ENCODE measurements at regions not wholly inside any gene's neighbourhood (a gene's known extent, or its start where the extent isn't known, plus 50 kb on each side); places are given as distances from the start of the nearest gene placed in this dataset.

DNA sequence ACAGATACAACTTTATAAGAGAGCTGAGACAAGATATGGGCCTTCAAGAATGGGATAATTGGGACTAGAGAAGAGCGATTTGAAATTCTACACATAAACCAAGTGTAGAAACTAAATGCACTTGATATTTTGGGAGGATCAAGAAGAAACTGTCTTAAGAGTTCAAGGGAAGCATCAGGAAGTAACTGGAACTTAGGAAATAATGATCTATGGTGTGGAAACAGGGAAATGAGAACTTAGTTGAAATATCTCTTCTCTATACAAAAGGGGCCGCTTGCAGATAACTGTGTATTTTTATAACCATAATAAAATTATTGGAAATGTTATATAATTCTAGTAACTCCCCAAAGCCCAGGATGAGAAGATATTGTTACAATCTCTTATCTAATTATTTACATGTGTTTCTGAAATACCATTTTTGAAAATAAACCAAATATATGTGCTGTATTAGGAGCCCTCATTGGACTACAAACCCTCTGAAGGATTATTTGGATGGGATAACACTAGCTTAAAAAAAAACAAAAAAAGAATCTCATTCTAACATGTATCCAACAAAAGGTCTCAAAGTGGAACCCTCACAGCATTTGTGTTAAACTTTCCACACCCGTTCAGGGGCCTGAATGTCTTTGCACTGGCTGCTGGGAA lies 84.7 kb upstream of the FLRT2 start:
- BruUV-seq (replicated peaks), result no TSS peak
- H3K9me3 Mint-ChIP-seq (ENCODE audit: unreplicated experiment), result no peaks in the 10 kb centered on the region
- CTCF ChIA-PET, result no interaction called here

DNA sequence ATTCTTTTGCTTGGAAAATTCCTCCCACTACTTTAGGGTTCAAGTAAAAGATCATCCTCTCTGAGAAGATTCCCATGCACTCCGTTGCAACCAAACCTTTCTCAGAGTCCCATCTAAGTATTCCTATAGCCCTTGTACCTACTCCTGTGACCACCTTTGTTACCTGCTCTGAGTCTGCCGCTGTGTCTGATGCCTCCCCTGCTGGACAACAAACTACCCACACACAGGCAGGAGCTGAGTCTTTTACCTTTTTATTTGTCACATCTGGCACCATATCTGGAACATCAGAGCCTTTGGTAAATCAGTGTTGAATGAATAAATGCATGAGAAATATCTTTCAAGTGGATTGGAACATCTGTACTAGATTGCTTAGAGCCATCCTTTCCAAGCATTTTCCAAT lies 82.1 kb upstream of the FLRT2 start:
- TF ChIP-seq, protein P1, sequence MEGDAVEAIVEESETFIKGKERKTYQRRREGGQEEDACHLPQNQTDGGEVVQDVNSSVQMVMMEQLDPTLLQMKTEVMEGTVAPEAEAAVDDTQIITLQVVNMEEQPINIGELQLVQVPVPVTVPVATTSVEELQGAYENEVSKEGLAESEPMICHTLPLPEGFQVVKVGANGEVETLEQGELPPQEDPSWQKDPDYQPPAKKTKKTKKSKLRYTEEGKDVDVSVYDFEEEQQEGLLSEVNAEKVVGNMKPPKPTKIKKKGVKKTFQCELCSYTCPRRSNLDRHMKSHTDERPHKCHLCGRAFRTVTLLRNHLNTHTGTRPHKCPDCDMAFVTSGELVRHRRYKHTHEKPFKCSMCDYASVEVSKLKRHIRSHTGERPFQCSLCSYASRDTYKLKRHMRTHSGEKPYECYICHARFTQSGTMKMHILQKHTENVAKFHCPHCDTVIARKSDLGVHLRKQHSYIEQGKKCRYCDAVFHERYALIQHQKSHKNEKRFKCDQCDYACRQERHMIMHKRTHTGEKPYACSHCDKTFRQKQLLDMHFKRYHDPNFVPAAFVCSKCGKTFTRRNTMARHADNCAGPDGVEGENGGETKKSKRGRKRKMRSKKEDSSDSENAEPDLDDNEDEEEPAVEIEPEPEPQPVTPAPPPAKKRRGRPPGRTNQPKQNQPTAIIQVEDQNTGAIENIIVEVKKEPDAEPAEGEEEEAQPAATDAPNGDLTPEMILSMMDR (IDR thresholded peaks at IDR 0.05; ENCODE audit: insufficient read depth in 1 of 2, low read depth in 1 of 2, low read length in 1 of 2, severe bottlenecking in 1 of 2, unreplicated experiment in 1 of 2), result no peak
- H3K4me1 ChIP-seq, result no peaks in the 10 kb centered on the region

More for the DNA sequence above, 84.7 kb upstream of the FLRT2 start:
- Mint-ChIP-seq H3K36me3 (ENCODE audit: insufficient read depth, unreplicated experiment) (no peaks in the 10 kb centered on the region), H3K27me3 (ENCODE audit: insufficient read depth, unreplicated experiment) (no peaks in the 10 kb centered on the region), H3K27ac (ENCODE audit: unreplicated experiment) (no peak overlapping the region), H3K4me1 (ENCODE audit: low read depth, unreplicated experiment) (no peaks in the 10 kb centered on the region), H3K4me3 (ENCODE audit: unreplicated experiment) (no peak overlapping the region)
- TF ChIP-seq, protein P1 (IDR thresholded peaks at IDR 0.05; ENCODE audit: insufficient read depth in 1 of 2, low read depth in 1 of 2, low read length in 1 of 2, severe bottlenecking in 1 of 2, unreplicated experiment in 1 of 2), result no peak
- Histone ChIP-seq H3K27me3 (replicated peaks; ENCODE audit: control insufficient read depth, insufficient read depth, low read length) (no peaks in the 10 kb centered on the region), H3K4me1 (peaks cover 5% of the 10 kb centered on the region), H3K36me3 (ENCODE audit: control insufficient read depth, insufficient read depth, low read length) (no peaks in the 10 kb centered on the region), H3K4me3 (ENCODE audit: low read depth, low read length) (no peak overlapping the region), H3K9me3 (no peaks in the 10 kb centered on the region)
- POLR2A ChIA-PET, result no interaction called here
- no peak for DNase-seq
- intact Hi-C loops (cut with micrococcal nuclease; ENCODE audit: unreplicated experiment), result no loop called here

DNA sequence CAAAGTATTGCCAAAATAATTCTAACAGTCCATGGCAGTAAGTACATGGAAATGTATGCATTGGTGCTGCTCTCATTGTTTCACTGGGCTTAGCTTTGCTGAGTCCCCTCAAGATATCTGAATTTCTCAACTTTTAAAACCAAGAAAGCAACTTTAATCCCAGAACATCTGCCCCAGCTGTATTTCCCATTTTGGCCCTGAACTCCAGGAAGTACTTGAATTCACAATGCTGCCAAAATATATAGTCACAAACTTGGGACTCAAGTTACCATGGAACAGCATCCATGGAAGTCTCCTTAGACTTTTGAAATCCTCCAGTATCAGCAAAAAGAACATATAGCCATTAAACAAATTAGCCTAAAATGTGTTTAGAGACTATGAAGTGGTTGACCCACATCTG lies 78.5 kb upstream of the FLRT2 start:
- Mint-ChIP-seq H3K27me3 (ENCODE audit: insufficient read depth, unreplicated experiment) (no peaks in the 10 kb centered on the region), H3K4me1 (ENCODE audit: low read depth, unreplicated experiment) (peaks cover 9% of the 10 kb centered on the region), H3K9me3 (ENCODE audit: unreplicated experiment) (no peaks in the 10 kb centered on the region), H3K36me3 (ENCODE audit: insufficient read depth, unreplicated experiment) (no peaks in the 10 kb centered on the region), H3K27ac (ENCODE audit: unreplicated experiment) (no peak overlapping the region), H3K4me3 (ENCODE audit: unreplicated experiment) (no peak overlapping the region)
- no TSS peak for BruUV-seq (replicated peaks)
- POLR2A ChIA-PET, result no interaction called here
- intact Hi-C loops (cut with micrococcal nuclease; ENCODE audit: unreplicated experiment), result no loop called here
- H3K9me3 ChIP-seq, result no peaks in the 10 kb centered on the region
- no peak overlapping the region for H3K4me3 ChIP-seq (ENCODE audit: low read depth, low read length)
- TF ChIP-seq, protein P1 (IDR thresholded peaks at IDR 0.05; ENCODE audit: insufficient read depth in 1 of 2, low read depth in 1 of 2, low read length in 1 of 2, severe bottlenecking in 1 of 2, unreplicated experiment in 1 of 2), result no peak
- no peaks in the 10 kb centered on the region for H3K36me3 ChIP-seq (ENCODE audit: control insufficient read depth, insufficient read depth, low read length)
- no peaks in the 10 kb centered on the region for H3K27me3 ChIP-seq (replicated peaks; ENCODE audit: control insufficient read depth, insufficient read depth, low read length)
- no peaks in the 10 kb centered on the region for H3K4me1 ChIP-seq
- CTCF ChIA-PET, result no interaction called here
- DNase-seq, result no peak

More for the DNA sequence above, 82.1 kb upstream of the FLRT2 start:
- no peaks in the 10 kb centered on the region for H3K9me3 ChIP-seq
- no TSS peak for BruUV-seq (replicated peaks)
- DNase-seq, result no peak
- CTCF ChIA-PET, result no interaction called here
- H3K36me3 ChIP-seq (ENCODE audit: control insufficient read depth, insufficient read depth, low read length), result no peaks in the 10 kb centered on the region
- intact Hi-C loops (cut with micrococcal nuclease; ENCODE audit: unreplicated experiment), result no loop called here
- POLR2A ChIA-PET, result no interaction called here
- Mint-ChIP-seq H3K9me3 (ENCODE audit: unreplicated experiment) (no peaks in the 10 kb centered on the region), H3K36me3 (ENCODE audit: insufficient read depth, unreplicated experiment) (no peaks in the 10 kb centered on the region), H3K4me1 (ENCODE audit: low read depth, unreplicated experiment) (peaks cover 1% of the 10 kb centered on the region), H3K27me3 (ENCODE audit: insufficient read depth, unreplicated experiment) (no peaks in the 10 kb centered on the region), H3K4me3 (ENCODE audit: unreplicated experiment) (no peak overlapping the region), H3K27ac (ENCODE audit: unreplicated experiment) (no peak overlapping the region)
- H3K4me3 ChIP-seq (ENCODE audit: low read depth, low read length), result no peak overlapping the region
- no peaks in the 10 kb centered on the region for H3K27me3 ChIP-seq (replicated peaks; ENCODE audit: control insufficient read depth, insufficient read depth, low read length)

All from Caco-2 (cell line).